ENCODE measurements at regions not wholly inside any gene's neighbourhood (a gene's known extent, or its start where the extent isn't known, plus 50 kb on each side); places are given as distances from the start of the nearest gene placed in this dataset.

DNA sequence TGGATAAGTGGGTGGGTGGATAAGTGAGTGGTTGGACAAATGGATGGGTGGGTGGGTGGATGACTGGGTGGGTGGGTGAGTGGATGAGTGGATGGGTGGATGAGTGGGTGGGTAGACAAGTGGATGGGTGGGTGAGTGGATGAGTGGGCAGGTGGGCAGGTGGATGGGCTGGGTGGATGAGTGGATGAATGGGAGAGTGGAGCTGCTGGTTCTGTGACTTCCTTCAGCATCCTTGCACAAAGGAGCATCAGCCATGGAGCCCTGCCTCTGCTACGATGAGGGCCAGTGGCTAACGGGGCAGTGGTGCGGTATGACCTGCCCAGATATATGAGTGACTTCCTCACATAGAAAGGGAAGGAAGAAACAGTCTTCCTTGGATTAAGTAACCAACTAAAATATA lies 398.7 kb upstream of the IRX4 start:
- DNase-seq (ENCODE audit: extremely low read depth, low read depth): no peak

GRCh38 chr5:2280318-2280717 lies 397.6 kb upstream of the IRX4 start:
- DNase-seq (ENCODE audit: extremely low read depth, low read depth): no peak

DNA sequence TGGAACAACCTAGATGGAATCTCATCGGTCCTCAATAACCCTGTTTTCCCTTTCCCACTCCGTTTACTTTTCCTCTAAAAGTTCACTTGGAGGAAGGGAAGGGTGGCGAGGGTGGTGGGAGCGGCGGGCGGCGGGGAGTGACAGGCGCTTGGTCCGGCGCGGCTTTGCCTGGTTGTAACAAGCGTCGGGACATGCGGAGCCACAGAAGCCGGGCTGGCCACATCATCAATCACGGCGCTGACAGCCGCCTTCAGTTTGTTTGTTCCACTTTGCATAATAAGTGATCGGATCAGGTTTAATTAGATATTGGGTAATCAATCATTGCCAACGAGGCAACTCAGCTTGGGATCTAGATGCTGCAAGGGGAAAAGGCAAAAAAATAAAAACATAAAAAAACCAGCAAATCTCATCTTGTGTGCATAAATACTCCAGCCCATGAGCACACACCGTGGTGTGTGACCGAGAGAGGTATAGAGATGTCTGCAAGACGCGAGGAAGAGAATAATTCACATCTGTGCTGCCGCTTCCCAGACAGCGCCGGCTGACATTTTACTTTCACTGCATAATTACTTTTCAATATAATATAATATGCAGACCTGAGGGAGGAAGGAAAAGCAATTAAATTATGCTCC lies 396.2 kb upstream of the IRX4 start:
- no peak for DNase-seq (ENCODE audit: extremely low read depth, low read depth)

DNA sequence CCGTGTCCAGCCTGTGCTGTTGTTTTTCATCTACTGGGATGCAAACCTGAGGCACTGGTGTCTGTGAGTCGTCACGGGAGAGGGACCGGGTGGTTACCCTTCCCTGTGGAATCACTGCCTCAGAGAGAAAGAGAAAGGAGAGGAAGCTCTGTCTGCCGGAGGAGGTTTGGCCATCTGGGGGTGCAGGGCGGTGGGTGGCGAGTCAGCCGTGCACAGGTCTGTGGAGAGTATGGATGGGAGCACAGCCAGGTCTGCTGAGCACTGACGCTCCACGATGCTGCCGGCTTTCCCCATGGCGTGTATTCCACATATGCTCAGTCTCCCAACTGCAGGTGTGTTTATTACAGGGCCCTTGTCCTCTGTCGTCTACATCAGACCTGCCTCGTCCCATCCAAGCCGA lies 395.2 kb upstream of the IRX4 start:
- DNase-seq (ENCODE audit: extremely low read depth, low read depth): no peak

DNA sequence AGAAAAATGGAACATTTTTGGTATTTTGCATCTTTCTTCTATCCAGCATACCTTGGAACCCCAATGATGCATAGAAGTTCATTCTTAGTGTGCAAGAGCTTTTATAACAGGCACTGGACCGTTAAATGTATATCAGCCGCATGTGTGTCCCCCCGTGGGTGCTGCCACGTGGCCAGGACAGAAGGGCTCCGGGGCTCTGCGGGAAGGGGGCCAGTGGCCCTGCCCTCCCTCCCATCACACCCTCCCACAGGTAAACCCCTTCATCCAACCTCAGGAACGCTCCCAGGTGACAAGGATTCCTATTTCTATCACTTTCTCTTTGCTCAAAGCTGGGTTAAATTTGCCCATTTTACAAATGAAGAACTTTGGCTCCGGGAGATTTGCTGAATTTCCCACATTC lies 393.4 kb upstream of the IRX4 start:
- DNase-seq (ENCODE audit: extremely low read depth, low read depth): no peak

- no peak for DNase-seq (ENCODE audit: extremely low read depth, low read depth)
Measured at GRCh38 chr5:2272755-2273154, 390.0 kb upstream of the IRX4 start.

- DNase-seq (ENCODE audit: extremely low read depth, low read depth): no peak
Measured at GRCh38 chr5:2272039-2272438, 389.3 kb upstream of the IRX4 start.

DNA sequence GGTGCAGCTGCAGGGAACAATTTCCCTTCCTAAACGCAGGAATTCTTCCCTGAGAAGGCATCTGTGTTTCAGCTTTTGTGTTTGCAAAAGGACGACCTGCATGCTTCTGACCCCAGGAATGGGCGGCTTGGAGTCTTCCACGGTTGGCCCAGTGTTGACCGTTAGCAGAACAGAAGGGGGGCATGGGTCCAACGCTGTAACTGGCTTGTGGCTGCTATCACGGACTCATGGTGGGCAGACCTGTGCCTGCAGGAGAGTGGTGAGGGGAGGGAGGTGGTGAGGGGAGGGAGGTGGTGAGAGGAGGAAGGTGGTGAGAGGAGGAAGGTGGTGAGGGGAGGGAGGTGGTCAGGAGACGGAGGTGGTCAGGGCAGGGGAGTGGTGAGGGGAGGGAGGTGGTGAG lies 388.6 kb upstream of the IRX4 start:
- DNase-seq (ENCODE audit: extremely low read depth, low read depth): no peak

GRCh38 chr5:2270467-2270866 lies 387.7 kb upstream of the IRX4 start:
- DNase-seq (ENCODE audit: extremely low read depth, low read depth): no peak

GRCh38 chr5:2269656-2270055 lies 386.9 kb upstream of the IRX4 start:
- no peak for DNase-seq (ENCODE audit: extremely low read depth, low read depth)

GRCh38 chr5:2267991-2268390 lies 385.3 kb upstream of the IRX4 start:
- DNase-seq (ENCODE audit: extremely low read depth, low read depth): no peak

GRCh38 chr5:2266641-2267240 lies 384.0 kb upstream of the IRX4 start:
- DNase-seq (ENCODE audit: extremely low read depth, low read depth): no peak

- DNase-seq (ENCODE audit: extremely low read depth, low read depth): no peak
Measured at GRCh38 chr5:2265341-2265740, 382.6 kb upstream of the IRX4 start.

DNA sequence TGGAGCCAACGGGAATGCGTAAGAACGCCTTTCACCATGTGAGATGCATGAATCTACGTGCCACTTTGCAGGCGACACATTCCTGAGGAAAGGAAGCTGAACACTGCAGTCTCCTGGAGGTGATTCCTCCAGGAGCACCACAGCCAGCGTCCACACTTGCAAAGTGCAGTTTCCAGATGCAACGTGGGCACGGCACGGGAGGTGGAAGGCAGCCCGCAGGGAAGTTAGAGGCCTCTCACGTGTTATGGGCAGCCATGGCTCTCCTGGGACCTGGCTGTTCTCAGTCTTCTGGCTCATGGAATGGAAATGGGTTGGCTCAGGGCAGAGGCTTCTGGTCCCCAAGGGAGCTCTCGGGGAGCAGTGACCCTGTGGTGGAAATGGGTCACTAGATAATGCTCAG lies 381.0 kb upstream of the IRX4 start:
- no peak for DNase-seq (ENCODE audit: extremely low read depth, low read depth)

- DNase-seq (ENCODE audit: extremely low read depth, low read depth): no peak
Measured at GRCh38 chr5:2262620-2263019, 379.9 kb upstream of the IRX4 start.

- DNase-seq (ENCODE audit: extremely low read depth, low read depth): no peak
Measured at GRCh38 chr5:2261004-2261703, 378.4 kb upstream of the IRX4 start.

DNA sequence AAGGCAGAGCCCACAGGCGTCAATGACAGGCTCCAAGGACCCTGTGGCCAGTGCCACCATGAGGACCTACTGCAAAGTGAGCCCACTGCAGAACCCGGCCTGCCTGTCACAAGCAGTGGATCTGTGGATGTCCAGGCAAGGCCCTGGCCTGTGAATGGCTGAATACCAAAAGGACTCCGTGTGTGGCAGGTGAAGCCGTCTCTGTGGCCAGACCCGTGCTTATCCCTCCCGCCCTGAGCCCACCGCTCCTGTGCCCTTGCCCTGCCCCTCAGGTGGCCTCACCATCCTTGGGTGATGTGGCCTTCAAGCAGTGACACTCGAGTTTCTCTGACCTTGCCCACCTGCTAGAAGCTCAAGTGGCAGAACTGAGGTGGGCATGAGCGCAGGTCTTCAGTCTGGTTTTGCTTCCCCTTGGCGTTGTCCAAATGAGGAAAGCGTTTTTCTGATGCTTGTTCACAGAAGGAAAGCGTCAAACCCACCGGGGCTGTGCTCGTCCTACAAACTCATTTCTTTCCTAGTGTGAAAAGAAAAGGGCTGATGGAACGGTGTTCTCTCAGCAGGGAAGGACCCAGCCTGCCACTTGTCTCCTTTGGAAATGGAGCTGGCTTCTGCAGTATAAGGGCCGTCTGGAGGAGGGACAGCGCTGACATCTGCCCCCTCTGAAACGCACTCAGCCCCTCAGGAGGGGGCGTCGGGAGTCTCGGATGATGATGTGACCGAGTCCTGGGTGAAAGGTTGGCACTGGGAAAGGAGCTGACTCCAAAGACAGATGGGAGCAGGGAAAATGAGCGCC lies 377.7 kb upstream of the IRX4 start:
- DNase-seq (ENCODE audit: extremely low read depth, low read depth): no peak

- DNase-seq (ENCODE audit: extremely low read depth, low read depth): no peak
Measured at GRCh38 chr5:2259494-2260107, 376.9 kb upstream of the IRX4 start.

- DNase-seq (ENCODE audit: extremely low read depth, low read depth): no peak
Measured at GRCh38 chr5:2258861-2259260, 376.1 kb upstream of the IRX4 start.

DNA sequence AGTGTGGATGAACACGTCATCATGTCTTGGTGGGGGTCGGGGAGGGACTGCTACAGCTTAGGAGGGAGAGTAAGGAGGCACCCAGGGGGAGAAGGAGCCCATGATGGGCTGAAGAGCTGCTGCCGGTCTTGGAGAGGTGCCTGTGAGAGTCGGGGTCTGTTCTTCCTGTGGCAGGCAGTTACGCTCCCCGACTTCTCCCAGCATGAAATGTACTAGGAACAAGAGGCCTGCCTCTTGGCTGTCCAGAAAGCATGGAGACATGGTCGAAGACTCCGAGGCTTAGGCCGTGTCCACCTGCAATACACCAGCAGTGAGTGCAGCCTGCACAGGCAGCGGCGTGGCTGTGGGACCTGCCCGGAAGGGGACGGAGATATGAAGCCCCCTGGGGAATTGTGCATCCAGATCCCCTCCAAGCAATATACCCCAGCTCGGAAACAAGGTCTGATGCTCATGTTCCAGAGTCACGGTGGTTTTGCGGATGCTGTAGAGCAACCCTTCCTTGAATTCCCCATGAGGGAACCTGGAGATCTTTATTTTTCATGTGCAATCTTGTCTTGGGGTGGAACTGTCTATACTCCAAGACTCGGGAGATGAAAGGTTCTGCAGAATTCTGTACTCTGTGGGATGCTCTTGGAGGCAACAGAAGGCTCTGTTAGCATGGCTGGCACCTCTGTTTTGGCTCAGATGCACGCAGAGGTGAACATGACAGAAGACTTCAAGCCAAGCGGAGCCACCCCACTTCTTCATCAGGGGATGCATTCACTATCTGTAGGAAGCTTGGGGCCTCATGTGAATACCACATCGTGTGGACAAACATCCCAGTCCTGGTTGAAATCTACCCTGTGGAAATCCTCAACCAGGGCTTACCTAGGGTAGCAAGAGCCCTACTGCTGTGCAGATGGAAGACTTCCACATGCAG lies 374.9 kb upstream of the IRX4 start:
- DNase-seq (ENCODE audit: extremely low read depth, low read depth): no peak
